Astrocyte of the spinal cord (primary cell): ENCODE measurements at regions not wholly inside any gene's neighbourhood (a gene's known extent, or its start where the extent isn't known, plus 50 kb on each side); places are given as distances from the start of the nearest gene placed in this dataset.

Experiments used
- DNase-seq: peaks from one replicate; pipeline ENCODE4 v3.0.0; 2011; ENCODE audit warnings: low read depth, low spot score
- H3K4me3 ChIP-seq: 2 replicates; pipeline ENCODE4 v1.5.1; 2011; ENCODE audit warnings: low read depth, mild to moderate bottlenecking, low read length, moderate library complexity
- in situ Hi-C: cut with HindIII; loops from 2 replicates; pipeline ENCODE4 v1.10.0; 2017; ENCODE audit warnings: low sequenced_read_pairs
- TF ChIP-seq, protein P1 (sequence below): IDR thresholded peaks from 2 replicates; pipeline ENCODE4 v1.5.1; 2012; ENCODE audit warnings: low read depth, mild to moderate bottlenecking, low read length, inconsistent platforms

- TF ChIP-seq, protein P1, sequence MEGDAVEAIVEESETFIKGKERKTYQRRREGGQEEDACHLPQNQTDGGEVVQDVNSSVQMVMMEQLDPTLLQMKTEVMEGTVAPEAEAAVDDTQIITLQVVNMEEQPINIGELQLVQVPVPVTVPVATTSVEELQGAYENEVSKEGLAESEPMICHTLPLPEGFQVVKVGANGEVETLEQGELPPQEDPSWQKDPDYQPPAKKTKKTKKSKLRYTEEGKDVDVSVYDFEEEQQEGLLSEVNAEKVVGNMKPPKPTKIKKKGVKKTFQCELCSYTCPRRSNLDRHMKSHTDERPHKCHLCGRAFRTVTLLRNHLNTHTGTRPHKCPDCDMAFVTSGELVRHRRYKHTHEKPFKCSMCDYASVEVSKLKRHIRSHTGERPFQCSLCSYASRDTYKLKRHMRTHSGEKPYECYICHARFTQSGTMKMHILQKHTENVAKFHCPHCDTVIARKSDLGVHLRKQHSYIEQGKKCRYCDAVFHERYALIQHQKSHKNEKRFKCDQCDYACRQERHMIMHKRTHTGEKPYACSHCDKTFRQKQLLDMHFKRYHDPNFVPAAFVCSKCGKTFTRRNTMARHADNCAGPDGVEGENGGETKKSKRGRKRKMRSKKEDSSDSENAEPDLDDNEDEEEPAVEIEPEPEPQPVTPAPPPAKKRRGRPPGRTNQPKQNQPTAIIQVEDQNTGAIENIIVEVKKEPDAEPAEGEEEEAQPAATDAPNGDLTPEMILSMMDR, result no peak
- DNase-seq, result no peak
- in situ Hi-C loops, result no loop called here
- no peak overlapping the region for H3K4me3 ChIP-seq
Observed at GRCh38 chr4:111601671-111602070, 543.6 kb upstream of the FAM241A start.

DNA sequence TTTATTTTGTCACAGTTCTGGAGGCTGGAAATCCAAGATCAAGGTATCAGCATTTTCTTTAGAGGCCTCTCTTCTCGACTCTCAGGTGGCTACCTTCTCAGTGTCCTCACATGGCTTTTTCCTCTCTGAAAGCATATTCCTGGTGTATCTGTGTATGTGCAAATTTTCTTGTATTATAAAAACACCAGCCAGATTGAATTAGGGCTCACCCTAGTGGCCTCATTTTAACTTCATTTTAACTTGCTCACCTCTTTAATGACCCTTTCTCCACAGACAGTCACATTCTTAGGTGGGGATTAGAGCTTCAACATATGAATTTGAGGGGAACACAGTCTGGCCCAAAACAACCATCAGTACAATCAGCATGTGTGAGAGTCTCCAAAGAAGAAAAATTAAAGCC lies 542.4 kb upstream of the FAM241A start:
- peak; percentile 21 for DNase-seq
- in situ Hi-C loops, result no loop called here
- no peak overlapping the region for H3K4me3 ChIP-seq
- TF ChIP-seq, protein P1, result peak; percentile 32

- DNase-seq, result no peak
- in situ Hi-C loops, result no loop called here
- TF ChIP-seq, protein P1, result no peak
- no peak overlapping the region for H3K4me3 ChIP-seq
Observed at GRCh38 chr4:111605111-111605510, 540.1 kb upstream of the FAM241A start.

DNA sequence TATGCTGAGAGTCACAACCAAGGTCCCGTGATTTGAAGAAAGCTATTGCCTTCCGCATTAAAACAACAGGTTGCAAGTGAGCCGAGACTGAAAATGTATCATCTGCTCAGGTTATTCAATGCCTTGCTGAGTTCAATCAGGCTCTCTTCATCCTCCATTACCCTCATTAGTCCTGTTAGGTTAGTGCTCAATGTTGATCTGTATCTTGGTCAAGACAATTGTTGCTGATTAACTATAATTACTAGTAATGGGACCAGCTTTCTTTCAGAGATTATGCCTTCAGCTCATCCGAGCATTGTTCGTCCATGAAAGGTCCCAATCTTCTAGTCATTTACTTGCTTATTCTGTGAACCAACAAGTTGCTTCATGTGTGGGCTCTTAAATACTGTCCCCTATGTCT lies 534.6 kb upstream of the FAM241A start:
- H3K4me3 ChIP-seq, result no peak overlapping the region
- TF ChIP-seq, protein P1, result no peak
- in situ Hi-C loops, result no loop called here
- no peak for DNase-seq

- no peak overlapping the region for H3K4me3 ChIP-seq
- TF ChIP-seq, protein P1, result no peak
- in situ Hi-C loops, result no loop called here
- peak; percentile 45 for DNase-seq
Observed at GRCh38 chr4:111618908-111619307, 526.3 kb upstream of the FAM241A start.

DNA sequence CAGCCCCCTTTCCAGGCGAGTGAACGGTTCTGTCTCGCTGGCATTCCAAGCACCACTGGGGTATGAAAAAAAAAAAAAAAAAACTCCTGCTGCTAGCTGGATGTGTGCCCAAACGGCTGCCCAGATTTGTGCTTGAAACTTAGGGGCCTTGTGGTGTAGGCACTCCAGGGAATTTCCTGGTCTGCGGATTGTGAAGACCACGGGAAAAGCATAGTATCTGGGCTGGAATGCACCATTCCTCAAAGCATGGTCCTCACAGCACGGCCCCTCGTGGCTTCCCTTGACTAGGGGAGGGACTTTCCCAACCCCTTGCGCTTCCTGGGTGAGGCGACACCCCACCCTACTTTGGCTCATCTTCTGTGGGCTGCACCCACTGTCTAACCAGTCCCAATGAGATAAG lies 516.8 kb upstream of the FAM241A start:
- in situ Hi-C loops, result no loop called here
- TF ChIP-seq, protein P1, result no peak
- H3K4me3 ChIP-seq, result no peak overlapping the region
- DNase-seq, result peak; percentile 76

GRCh38 chr4:111630705-111631104 lies 514.5 kb upstream of the FAM241A start:
- in situ Hi-C loops, result no loop called here
- DNase-seq, result peak; percentile 48
- TF ChIP-seq, protein P1, result peak; percentile 29
- no peak overlapping the region for H3K4me3 ChIP-seq
